ENCODE measurements at regions not wholly inside any gene's neighbourhood (a gene's known extent, or its start where the extent isn't known, plus 50 kb on each side); places are given as distances from the start of the nearest gene placed in this dataset.

DNA sequence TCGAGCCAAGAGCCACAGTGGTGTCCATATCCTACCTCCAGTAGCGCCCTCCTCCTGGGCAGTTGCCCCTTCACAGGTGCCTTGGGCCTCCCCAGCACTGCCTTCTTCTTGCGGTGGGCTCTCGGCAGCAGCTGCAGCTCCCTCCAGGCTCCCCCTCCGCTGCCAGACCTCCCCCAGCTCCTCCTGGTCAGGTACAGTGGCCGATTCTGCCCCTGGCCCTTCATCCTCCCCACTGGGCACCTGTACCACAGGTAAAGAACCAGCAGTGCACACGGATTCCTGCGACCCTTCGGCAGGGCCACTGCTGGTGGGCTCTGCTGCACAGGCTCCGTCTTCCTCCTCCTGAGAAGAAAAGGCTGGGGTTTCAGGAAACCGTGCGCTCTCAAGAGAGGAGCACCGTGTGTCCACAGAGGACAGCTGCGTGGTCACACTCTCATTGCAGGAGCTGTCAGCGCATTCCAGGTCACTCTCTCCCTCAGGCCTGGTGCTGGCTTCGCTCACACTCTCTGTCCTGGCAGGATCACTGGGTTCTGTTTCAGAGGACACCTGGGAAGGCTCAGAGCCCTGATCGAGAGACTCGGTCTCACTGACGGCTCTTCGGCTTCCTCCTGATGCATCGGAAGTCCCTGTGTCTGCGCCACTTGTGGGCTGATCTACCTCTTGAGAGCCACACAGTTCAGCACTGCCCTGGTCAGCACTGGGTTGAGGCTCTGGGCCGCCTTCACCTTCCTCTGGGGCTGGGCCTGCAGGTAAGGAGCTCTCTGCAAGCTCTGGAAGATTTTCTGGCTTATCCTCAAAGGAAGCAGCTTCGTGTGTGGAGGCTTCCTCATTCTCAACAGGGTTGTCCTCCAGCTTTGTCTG lies 147.4 kb upstream of the STK17B start:
- no peaks in the 10 kb centered on the region for H3K79me2 ChIP-seq
- H4K20me1 ChIP-seq (ENCODE audit: insufficient read depth, poor library complexity, severe bottlenecking), result no peaks in the 10 kb centered on the region
- no peak for DNase-seq (ENCODE audit: low spot score)

DNA sequence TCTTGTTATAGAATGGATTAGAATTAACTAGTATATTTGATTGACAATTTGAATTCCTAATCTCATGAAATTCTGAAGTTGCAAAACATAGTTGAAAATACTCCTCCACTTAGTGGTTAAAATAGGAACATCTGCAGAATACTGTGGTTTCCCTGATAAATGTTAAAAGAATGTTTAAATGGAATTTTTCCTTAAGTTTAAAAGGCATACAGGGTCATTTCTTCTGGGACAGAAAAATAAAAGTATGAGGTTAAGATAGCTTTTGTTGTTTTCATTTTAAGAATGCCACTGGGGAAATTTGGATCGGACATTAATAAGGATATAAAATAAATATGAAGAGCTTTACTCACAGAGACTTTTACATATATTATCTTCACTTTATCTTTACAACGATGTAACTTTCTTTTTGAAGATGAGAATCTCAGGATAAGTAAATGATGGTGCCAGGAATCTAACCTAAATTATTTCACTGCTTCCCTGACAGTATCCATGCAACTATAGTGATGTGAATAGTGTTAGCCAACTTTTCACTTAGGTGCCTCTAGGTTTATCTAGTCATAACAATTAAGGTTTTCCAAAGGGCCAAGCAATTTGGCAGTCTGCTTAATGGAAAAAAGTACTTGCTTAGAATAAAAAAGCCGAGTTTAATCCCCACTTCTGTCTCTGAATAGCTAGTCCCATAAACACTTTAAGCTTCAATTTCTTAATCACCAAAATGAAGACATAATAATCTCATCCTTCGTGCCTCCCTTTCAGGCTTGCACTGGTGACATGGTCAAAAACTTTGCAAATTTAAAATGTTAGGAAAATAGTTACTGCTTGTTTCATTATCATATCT lies 151.8 kb upstream of the STK17B start:
- no peak overlapping the region for H3K4me2 ChIP-seq
- DNase-seq (ENCODE audit: low spot score), result no peak
- 56% methylated on average over 4 of the region's 4 CpGs for WGBS (ENCODE audit: low lambda C conversion rate, missing lambda C conversion rate)

More for the DNA sequence above, 147.4 kb upstream of the STK17B start:
- H3K9me2 ChIP-seq (replicated peaks; ENCODE audit: insufficient read depth), result no peaks in the 10 kb centered on the region
- H3K9me3 ChIP-seq (ENCODE audit: low read depth), result no peaks in the 10 kb centered on the region
- no peaks in the 10 kb centered on the region for H3K4me1 ChIP-seq (ENCODE audit: insufficient read depth)
- no peak overlapping the region for H2AFZ ChIP-seq
- TF ChIP-seq, protein P1, sequence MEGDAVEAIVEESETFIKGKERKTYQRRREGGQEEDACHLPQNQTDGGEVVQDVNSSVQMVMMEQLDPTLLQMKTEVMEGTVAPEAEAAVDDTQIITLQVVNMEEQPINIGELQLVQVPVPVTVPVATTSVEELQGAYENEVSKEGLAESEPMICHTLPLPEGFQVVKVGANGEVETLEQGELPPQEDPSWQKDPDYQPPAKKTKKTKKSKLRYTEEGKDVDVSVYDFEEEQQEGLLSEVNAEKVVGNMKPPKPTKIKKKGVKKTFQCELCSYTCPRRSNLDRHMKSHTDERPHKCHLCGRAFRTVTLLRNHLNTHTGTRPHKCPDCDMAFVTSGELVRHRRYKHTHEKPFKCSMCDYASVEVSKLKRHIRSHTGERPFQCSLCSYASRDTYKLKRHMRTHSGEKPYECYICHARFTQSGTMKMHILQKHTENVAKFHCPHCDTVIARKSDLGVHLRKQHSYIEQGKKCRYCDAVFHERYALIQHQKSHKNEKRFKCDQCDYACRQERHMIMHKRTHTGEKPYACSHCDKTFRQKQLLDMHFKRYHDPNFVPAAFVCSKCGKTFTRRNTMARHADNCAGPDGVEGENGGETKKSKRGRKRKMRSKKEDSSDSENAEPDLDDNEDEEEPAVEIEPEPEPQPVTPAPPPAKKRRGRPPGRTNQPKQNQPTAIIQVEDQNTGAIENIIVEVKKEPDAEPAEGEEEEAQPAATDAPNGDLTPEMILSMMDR (IDR thresholded peaks at IDR 0.05; ENCODE audit: poor library complexity), result no peak
- TF ChIP-seq EZH2phosphoT487 (IDR thresholded peaks at IDR 0.05; ENCODE audit: low read depth, severe bottlenecking, unreplicated experiment) (no peak), EZH2 (IDR thresholded peaks at IDR 0.05; ENCODE audit: borderline replicate concordance) (no peak)
- no peaks in the 10 kb centered on the region for H3K36me3 ChIP-seq (replicated peaks; ENCODE audit: insufficient read depth, low read depth)
- H3K27ac ChIP-seq, result no peak overlapping the region
- no peak overlapping the region for H3K4me3 ChIP-seq
- H3K4me2 ChIP-seq, result no peak overlapping the region
- WGBS (ENCODE audit: low lambda C conversion rate, missing lambda C conversion rate), result 94% methylated on average over 24 of the region's 24 CpGs
- H3K27me3 ChIP-seq, result no peaks in the 10 kb centered on the region

DNA sequence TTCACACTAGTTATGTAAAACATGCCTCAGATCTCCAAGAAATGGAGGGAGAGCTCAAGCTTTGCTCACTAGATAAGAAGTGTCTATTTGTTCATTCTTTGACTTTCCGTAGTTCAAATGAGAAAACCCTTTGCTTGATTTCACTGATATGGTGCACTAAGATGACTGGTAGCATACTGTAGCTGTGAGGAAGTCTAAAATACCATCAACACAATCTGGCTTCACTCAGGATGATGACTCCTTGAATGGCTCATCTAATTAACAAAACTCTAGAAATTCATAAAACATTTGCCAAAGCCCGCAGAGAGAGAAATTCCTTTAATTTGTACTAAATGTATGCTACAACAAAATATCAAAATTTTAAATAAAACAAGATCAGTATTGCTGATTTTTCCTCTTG lies 152.8 kb upstream of the STK17B start:
- TF ChIP-seq, protein P1 (IDR thresholded peaks at IDR 0.05; ENCODE audit: poor library complexity), result no peak
- TF ChIP-seq EZH2 (IDR thresholded peaks at IDR 0.05; ENCODE audit: borderline replicate concordance), result no peak
- TF ChIP-seq EZH2phosphoT487 (IDR thresholded peaks at IDR 0.05; ENCODE audit: low read depth, severe bottlenecking, unreplicated experiment), result no peak
- no peak for DNase-seq (ENCODE audit: low spot score)
- Histone ChIP-seq H2AFZ (no peak overlapping the region), H3K4me2 (no peak overlapping the region), H3K4me3 (no peak overlapping the region), H3K79me2 (no peaks in the 10 kb centered on the region), H3K36me3 (replicated peaks; ENCODE audit: insufficient read depth, low read depth) (no peaks in the 10 kb centered on the region), H3K4me1 (ENCODE audit: insufficient read depth) (no peaks in the 10 kb centered on the region), H3K9me3 (ENCODE audit: low read depth) (no peaks in the 10 kb centered on the region), H3K27ac (no peak overlapping the region), H3K9me2 (replicated peaks; ENCODE audit: insufficient read depth) (no peaks in the 10 kb centered on the region), H4K20me1 (ENCODE audit: insufficient read depth, poor library complexity, severe bottlenecking) (no peaks in the 10 kb centered on the region), H3K27me3 (no peaks in the 10 kb centered on the region)
- 82% methylated on average over 2 of the region's 2 CpGs for WGBS (ENCODE audit: low lambda C conversion rate, missing lambda C conversion rate)

More for the DNA sequence above, 151.8 kb upstream of the STK17B start:
- H3K4me1 ChIP-seq (ENCODE audit: insufficient read depth), result no peaks in the 10 kb centered on the region
- no peaks in the 10 kb centered on the region for H3K9me3 ChIP-seq (ENCODE audit: low read depth)
- no peaks in the 10 kb centered on the region for H3K79me2 ChIP-seq
- no peak overlapping the region for H3K4me3 ChIP-seq
- no peaks in the 10 kb centered on the region for H4K20me1 ChIP-seq (ENCODE audit: insufficient read depth, poor library complexity, severe bottlenecking)
- no peak overlapping the region for H2AFZ ChIP-seq
- no peak overlapping the region for H3K27ac ChIP-seq
- TF ChIP-seq EZH2phosphoT487 (IDR thresholded peaks at IDR 0.05; ENCODE audit: low read depth, severe bottlenecking, unreplicated experiment), result no peak
- TF ChIP-seq, protein P1 (IDR thresholded peaks at IDR 0.05; ENCODE audit: poor library complexity), result no peak
- TF ChIP-seq EZH2 (IDR thresholded peaks at IDR 0.05; ENCODE audit: borderline replicate concordance), result no peak
- H3K36me3 ChIP-seq (replicated peaks; ENCODE audit: insufficient read depth, low read depth), result no peaks in the 10 kb centered on the region
- H3K9me2 ChIP-seq (replicated peaks; ENCODE audit: insufficient read depth), result no peaks in the 10 kb centered on the region
- H3K27me3 ChIP-seq, result no peaks in the 10 kb centered on the region

Data from hepatocyte (in vitro differentiated cells).